H9 (cell line): ENCODE measurements at regions not wholly inside any gene's neighbourhood (a gene's known extent, or its start where the extent isn't known, plus 50 kb on each side); places are given as distances from the start of the nearest gene placed in this dataset.

Experiments
- DNase-seq: peaks from one replicate; pipeline ENCODE4 v3.0.0-alpha.2; 2017
- H2AFZ ChIP-seq: one replicate; pipeline ENCODE4 v1.6.1; 2013; ENCODE audit warnings: mild to moderate bottlenecking, low read length, control low read depth, moderate library complexity
- H2AK5ac ChIP-seq: 2 replicates; pipeline ENCODE4 v1.6.1; 2013; ENCODE audit warnings: low read length, control low read depth, mixed read lengths; ENCODE audit not compliant: insufficient read length
- H2BK120ac ChIP-seq: one replicate; pipeline ENCODE4 v1.6.1; 2013; ENCODE audit warnings: low read depth, mild to moderate bottlenecking, low read length, control low read depth, inconsistent platforms; ENCODE audit not compliant: poor library complexity, severe bottlenecking
- H2BK12ac ChIP-seq: 2 replicates; pipeline ENCODE4 v1.6.1; 2013; ENCODE audit warnings: low read length, control low read depth, mixed read lengths, low read depth; ENCODE audit not compliant: insufficient read length
- H2BK15ac ChIP-seq: 2 replicates; pipeline ENCODE4 v1.6.1; 2013; ENCODE audit warnings: low read depth, low read length, control low read depth
- H2BK20ac ChIP-seq: one replicate; pipeline ENCODE4 v1.6.1; 2013; ENCODE audit warnings: low read depth, mild to moderate bottlenecking, low read length, control low read depth, inconsistent platforms; ENCODE audit not compliant: poor library complexity, severe bottlenecking
- H2BK5ac ChIP-seq: 2 replicates; pipeline ENCODE4 v1.6.1; 2013; ENCODE audit warnings: low read length, control low read depth, mixed read lengths; ENCODE audit not compliant: insufficient read length
- H3K14ac ChIP-seq: 2 replicates; pipeline ENCODE4 v1.6.1; 2013; ENCODE audit warnings: low read length, control low read depth; ENCODE audit not compliant: insufficient read depth
- H3K18ac ChIP-seq: 2 replicates; pipeline ENCODE4 v1.6.1; 2013; ENCODE audit warnings: low read depth, mild to moderate bottlenecking, mixed read lengths, low read length, control low read depth; ENCODE audit not compliant: insufficient read length
- H3K23ac ChIP-seq: 2 replicates; pipeline ENCODE4 v1.6.1; 2013; ENCODE audit warnings: low read length, control low read depth, mixed read lengths, low read depth; ENCODE audit not compliant: insufficient read length
- H3K23me2 ChIP-seq: 2 replicates; pipeline ENCODE4 v1.6.1; 2013; ENCODE audit warnings: low read depth, mild to moderate bottlenecking, mixed read lengths, low read length, control low read depth; ENCODE audit not compliant: insufficient read length, poor library complexity, severe bottlenecking
- H3K27ac ChIP-seq: 2 replicates; pipeline ENCODE4 v1.5.1; 2013; ENCODE audit warnings: low read length, control low read depth, mixed read lengths, low read depth; ENCODE audit not compliant: insufficient read length
- H3K27me3 ChIP-seq: 2 replicates; pipeline ENCODE4 v1.6.1; 2013; ENCODE audit warnings: low read length, control low read depth, inconsistent platforms; ENCODE audit not compliant: insufficient read depth
- H3K4ac ChIP-seq: 2 replicates; pipeline ENCODE4 v1.6.1; 2013; ENCODE audit warnings: low read depth, mild to moderate bottlenecking, control low read depth, inconsistent platforms, low read length, moderate library complexity
- H3K4me1 ChIP-seq: 2 replicates; pipeline ENCODE4 v1.6.1; 2013; ENCODE audit warnings: low read length, control low read depth, inconsistent platforms; ENCODE audit not compliant: insufficient read depth
- H3K4me2 ChIP-seq: 2 replicates; pipeline ENCODE4 v1.6.1; 2013; ENCODE audit warnings: low read length, control low read depth, mixed read lengths; ENCODE audit not compliant: insufficient read length, insufficient read depth
- H3K56ac ChIP-seq: 2 replicates; pipeline ENCODE4 v1.6.1; 2013; ENCODE audit warnings: low read depth, mild to moderate bottlenecking, mixed read lengths, low read length, control low read depth; ENCODE audit not compliant: insufficient read length
- H3K79me1 ChIP-seq: 2 replicates; pipeline ENCODE4 v1.6.1; 2013; ENCODE audit warnings: low read depth, mild to moderate bottlenecking, moderate library complexity, low read length, control low read depth, inconsistent platforms; ENCODE audit not compliant: insufficient read depth, poor library complexity, severe bottlenecking
- H3K79me2 ChIP-seq: 2 replicates; pipeline ENCODE4 v1.6.1; 2013; ENCODE audit warnings: low read length, control low read depth, inconsistent platforms; ENCODE audit not compliant: insufficient read depth
- H3K9ac ChIP-seq: 2 replicates; pipeline ENCODE4 v1.6.1; 2013; ENCODE audit warnings: low read length, control low read depth, mixed read lengths; ENCODE audit not compliant: insufficient read length; ENCODE audit errors: extremely low read depth
- H3K9me3 ChIP-seq: one replicate; pipeline ENCODE4 v1.6.1; 2013; ENCODE audit warnings: low read depth, low read length, inconsistent platforms; ENCODE audit not compliant: control insufficient read depth
- H3T11ph ChIP-seq: one replicate; pipeline ENCODE4 v1.6.1; 2013; ENCODE audit warnings: mild to moderate bottlenecking, low read length, control low read depth, inconsistent platforms
- H4K20me1 ChIP-seq: one replicate; pipeline ENCODE4 v1.6.1; 2013; ENCODE audit not compliant: control insufficient read depth, insufficient read length, insufficient read depth
- H4K5ac ChIP-seq: 2 replicates; pipeline ENCODE4 v1.6.1; 2013; ENCODE audit warnings: low read depth, mild to moderate bottlenecking, mixed read lengths, low read length, control low read depth; ENCODE audit not compliant: insufficient read length
- H4K8ac ChIP-seq: replicated peaks from 2 replicates; pipeline ENCODE4 v1.6.1; 2013; ENCODE audit warnings: low read length, control low read depth, mixed read lengths, low read depth; ENCODE audit not compliant: insufficient read length
- H4K91ac ChIP-seq: 2 replicates; pipeline ENCODE4 v1.6.1; 2013; ENCODE audit warnings: low read depth, mild to moderate bottlenecking, moderate library complexity, mixed read lengths, low read length, control low read depth; ENCODE audit not compliant: insufficient read length
- H3K27ac Mint-ChIP-seq, 3 experiments: 2 replicates in 2 of 3; 3 replicates in 1 of 3; pipeline ENCODE4 v1.8.0; 2020 to 2021; ENCODE audit warnings: mixed read lengths in 3 of 3, mild to moderate bottlenecking in 1 of 3, moderate library complexity in 1 of 3
- H3K27me3 Mint-ChIP-seq: 2 replicates; pipeline ENCODE4 v1.8.0; 2021; ENCODE audit warnings: low read depth, mild to moderate bottlenecking, moderate library complexity, mixed read lengths
- H3K36me3 Mint-ChIP-seq, 3 experiments: 2 replicates in 2 of 3; 3 replicates in 1 of 3; pipeline ENCODE4 v1.8.0; 2020 to 2021; ENCODE audit warnings: low read depth in 3 of 3, mixed read lengths in 3 of 3; ENCODE audit not compliant: insufficient read depth in 1 of 3
- H3K4me1 Mint-ChIP-seq, 2 experiments: 2 replicates each; pipeline ENCODE4 v1.8.0; 2020; ENCODE audit warnings: mixed read lengths in 2 of 2
- H3K4me3 Mint-ChIP-seq, 2 experiments: 2 replicates in 1 of 2; 3 replicates in 1 of 2; pipeline ENCODE4 v1.8.0; 2020 to 2021; ENCODE audit warnings: mild to moderate bottlenecking in 2 of 2, mixed read lengths in 2 of 2, moderate library complexity in 1 of 2
- H3K9me3 Mint-ChIP-seq, 2 experiments: 2 replicates in 1 of 2; 3 replicates in 1 of 2; pipeline ENCODE4 v1.8.0; 2020; ENCODE audit warnings: mild to moderate bottlenecking in 2 of 2, mixed read lengths in 2 of 2, moderate library complexity in 1 of 2
- CTCF ChIP-seq: fragments of 200-600 bp; sonication (generic); conservative IDR thresholded peaks from 3 replicates; pipeline ENCODE4 v1.8.0; 2021; ENCODE audit warnings: antibody characterized with exemption, mild to moderate bottlenecking
- WGBS: extraction: QIAGEN DNeasy Blood & Tissue Kit; methylation state at CpG from one replicate; pipeline ENCODE4 v1.1.7; 2013; ENCODE audit warnings: missing lambda C conversion rate, low lambda C conversion rate, mixed read lengths; ENCODE audit not compliant: insufficient read length; ENCODE audit errors: extremely low coverage; 5-methylcytosine and 5-hydroxymethylcytosine counted together

- DNase-seq, result no peak
- WGBS, result no CpG with 5 or more reads among the region's 2 CpGs
Observed at GRCh38 chr5:8954801-8955200, 591.1 kb downstream of the SEMA5A start.

More at GRCh38 chr5:8954801-8955200, 591.1 kb downstream of the SEMA5A start:
- Histone ChIP-seq H3K4me2 (no peak overlapping the region), H2BK15ac (no peak overlapping the region), H4K91ac (no peak overlapping the region), H3K27ac (no peak overlapping the region), H4K20me1 (no peaks in the 10 kb centered on the region), H3K9ac (no peak overlapping the region), H3K27me3 (no peaks in the 10 kb centered on the region), H2BK5ac (no peak overlapping the region), H3K56ac (no peak overlapping the region), H3K23me2 (no peaks in the 10 kb centered on the region), H3K79me1 (no peaks in the 10 kb centered on the region), H4K5ac (no peak overlapping the region), H3K14ac (no peak overlapping the region), H2AFZ (no peak overlapping the region), H3K4me1 (no peaks in the 10 kb centered on the region), H2AK5ac (no peak overlapping the region), H3K18ac (no peak overlapping the region), H3K4ac (no peak overlapping the region), H3K23ac (no peak overlapping the region), H2BK20ac (no peak overlapping the region), H4K8ac (no peak overlapping the region), H2BK12ac (no peak overlapping the region), H3K9me3 (no peaks in the 10 kb centered on the region), H2BK120ac (no peak overlapping the region), H3K79me2 (no peaks in the 10 kb centered on the region), H3T11ph (no peak overlapping the region)
- Mint-ChIP-seq H3K27me3 (no peaks in the 10 kb centered on the region), H3K27ac (no peak overlapping the region), H3K36me3 (no peaks in the 10 kb centered on the region), H3K4me1 (no peaks in the 10 kb centered on the region), H3K9me3 (no peaks in the 10 kb centered on the region; a peak in 1 of 5 replicates), H3K4me3 (no peak overlapping the region)
- TF ChIP-seq CTCF, result peak; percentile 35
